Heart right ventricle (tissue), 16 donors: ENCODE measurements at regions not wholly inside any gene's neighbourhood (a gene's known extent, or its start where the extent isn't known, plus 50 kb on each side); places are given as distances from the start of the nearest gene placed in this dataset.

Source experiments
- ATAC-seq, 8 donors: fragments of 200-7000 bp; cut with Tn5 transposase; one replicate each; pipeline ENCODE4 v1.9.1; 2020; ENCODE audit warnings: mild to moderate bottlenecking in 8 of 8, moderate library complexity in 8 of 8, moderate number of reproducible peaks in 1 of 8
- DNase-seq, 2 donors: peaks; one replicate each; pipeline ENCODE4 v3.0.0-alpha.2; 2020
- H3K27ac ChIP-seq, 10 donors: fragments of 200-600 bp; sonication (generic) in 2 of 10; one replicate each; pipeline versions ENCODE4 v1.5.0 to v1.8.0; 2020 to 2022; ENCODE audit warnings: mild to moderate bottlenecking in 3 of 10
- H3K27me3 ChIP-seq, 7 donors: fragments of 200-600 bp; one replicate each; pipeline ENCODE4 v1.8.0; 2021 to 2022; ENCODE audit warnings: mild to moderate bottlenecking in 2 of 7
- H3K36me3 ChIP-seq, 9 donors: fragments of 200-600 bp; sonication (generic) in 1 of 9; one replicate each; pipeline versions ENCODE4 v1.5.0 to v1.8.0; 2020 to 2022; ENCODE audit warnings: mild to moderate bottlenecking in 2 of 9
- H3K4me1 ChIP-seq, 9 donors: fragments of 200-600 bp; sonication (generic) in 1 of 9; one replicate each; pipeline versions ENCODE4 v1.5.0 to v1.8.0; 2020 to 2022; ENCODE audit warnings: mild to moderate bottlenecking in 4 of 9
- H3K4me3 ChIP-seq, 10 donors: fragments of 200-600 bp; sonication (generic) in 2 of 10; one replicate each; pipeline versions ENCODE4 v1.5.0 to v1.8.0; 2020 to 2022; ENCODE audit warnings: mild to moderate bottlenecking in 7 of 10, moderate library complexity in 2 of 10
- H3K9me3 ChIP-seq, 11 donors: fragments of 200-600 bp in 10 of 11; sonication (generic) in 2 of 11; one replicate each; pipeline versions ENCODE4 v1.5.0 to v1.8.0; 2013 to 2022; ENCODE audit warnings: mild to moderate bottlenecking in 2 of 11, control low read depth in 1 of 11, moderate library complexity in 1 of 11
- CTCF ChIP-seq, 9 donors: fragments of 200-600 bp; sonication (generic) in 2 of 9; IDR thresholded peaks; one replicate each; pipeline versions ENCODE4 v1.5.0 to v1.8.0; 2021 to 2022; ENCODE audit warnings: antibody characterized with exemption in 9 of 9, mild to moderate bottlenecking in 5 of 9, moderate library complexity in 1 of 9
- WGBS, 2 donors: extraction: QIAGEN DNeasy Blood & Tissue Kit; methylation state at CpG; one replicate each; pipeline ENCODE4 v1.1.7; 2013; ENCODE audit warnings: inconsistent platforms in 1 of 2; 5-methylcytosine and 5-hydroxymethylcytosine counted together
- intact Hi-C, 10 donors: fragments of 100-400 bp; cut with DNase I; formaldehyde crosslinking; loops; one replicate each; pipeline versions ENCODE4 v1.11.1 to v1.14.2; 2022
- donor health status: Arrhythmogenic right ventricular cardiomyopathy.
- donor health status: ischemic (EF 13 %, LVEDD 7.1; RV severe dilation, severe dysfunction).
- donor health status: healthy with polysubstance abuse.
- donor health status: DM: no; HTN: yes; CAD: no.
- donor health status: DM: no; HTN: no; CAD: no.
- donor health status: ischemic (EF 25% LVEDD 6.9; RV normal size, moderate dysfunction).
- donor health status: ischemic (EF 25% LVEDD 5.7; RV mildly dilated, moderate dysfunction).
- donor health status: healthy.
- donor health status: DM: yes; HTN: yes; CAD: no.
- donor health status: Ischemic cardiomyopathy.
- donor health status: ischemic (EF 35%, LVEDD 5.7; RV mildly dilated, moderate dysfunction).
- donor health status: nonischemic (EF 11% LVEDD 7.7; RV severe dilation, severe dysfunction).
- donor health status: DM: yes; HTN: yes; CAD: no.
- donor health status: PGD.
- donor health status: ischemic (EF 29% LVEDD 5.4; RV normal size, mild dysfunction).
- donor health status: nonischemic (EF 23%, LVEDD 6.1; RV moderate dilation, normal function).

DNA sequence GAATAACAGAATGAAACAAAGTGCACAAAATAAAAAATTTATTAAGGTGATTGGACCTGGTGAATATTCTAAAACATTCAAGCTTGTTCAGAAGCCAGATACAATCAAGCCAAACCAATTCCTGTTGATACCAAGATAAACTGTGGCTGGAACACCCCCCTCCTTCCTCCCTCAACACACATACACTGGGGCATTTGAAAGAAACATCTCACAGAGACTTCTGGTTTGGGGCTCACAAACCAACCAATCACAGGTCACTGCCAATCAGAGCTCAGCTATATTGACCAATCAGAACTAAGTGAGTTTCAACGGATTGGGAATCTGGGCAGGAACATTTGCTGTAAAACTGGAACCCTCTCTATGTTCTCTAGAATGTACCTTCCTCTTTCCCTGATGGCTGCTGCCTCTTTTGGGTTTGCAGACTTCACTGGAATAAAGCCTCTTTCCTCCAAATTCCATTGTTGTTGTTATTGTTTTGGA is 340.6 kb upstream of the GOLIM4 start:
- intact Hi-C loops, result no loop called here
- H3K27ac ChIP-seq, result no peak overlapping the region
- 74 to 82% methylated on average over 1 of the region's 1 CpG for WGBS, 2 donors
- no peaks in the 10 kb centered on the region for H3K9me3 ChIP-seq
- no peaks in the 10 kb centered on the region for H3K4me1 ChIP-seq
- TF ChIP-seq CTCF (IDR thresholded peaks at IDR 0.05), result no peak
- H3K27me3 ChIP-seq, result no peaks in the 10 kb centered on the region
- ATAC-seq (no peak), DNase-seq (no peak)
- H3K36me3 ChIP-seq, result no peaks in the 10 kb centered on the region
- no peak overlapping the region for H3K4me3 ChIP-seq

- H3K36me3 ChIP-seq, result no peaks in the 10 kb centered on the region
- H3K4me1 ChIP-seq, result no peaks in the 10 kb centered on the region
- H3K27me3 ChIP-seq, result no peaks in the 10 kb centered on the region
- TF ChIP-seq CTCF (IDR thresholded peaks at IDR 0.05), result no peak
- no peak for ATAC-seq
- intact Hi-C loops, result no loop called here
- H3K27ac ChIP-seq, result no peak overlapping the region
- WGBS, 2 donors, result 65 to 73% methylated on average over 2 of the region's 2 CpGs
- DNase-seq, result no peak
- no peak overlapping the region for H3K4me3 ChIP-seq
- no peaks in the 10 kb centered on the region for H3K9me3 ChIP-seq
Measured at GRCh38 chr3:168431491-168431890, 335.8 kb upstream of the GOLIM4 start.

- Histone ChIP-seq H3K4me1 (no peaks in the 10 kb centered on the region), H3K9me3 (no peaks in the 10 kb centered on the region), H3K36me3 (no peaks in the 10 kb centered on the region), H3K27ac (no peak overlapping the region), H3K27me3 (no peaks in the 10 kb centered on the region), H3K4me3 (no peak overlapping the region)
- no peak for TF ChIP-seq CTCF (IDR thresholded peaks at IDR 0.05)
- ATAC-seq, result no peak
- intact Hi-C loops, result no loop called here
- WGBS, 2 donors, result 22 to 31% methylated on average over 1 of the region's 1 CpG
- no peak for DNase-seq
Measured at GRCh38 chr3:168427835-168428475, 332.2 kb upstream of the GOLIM4 start.

DNA sequence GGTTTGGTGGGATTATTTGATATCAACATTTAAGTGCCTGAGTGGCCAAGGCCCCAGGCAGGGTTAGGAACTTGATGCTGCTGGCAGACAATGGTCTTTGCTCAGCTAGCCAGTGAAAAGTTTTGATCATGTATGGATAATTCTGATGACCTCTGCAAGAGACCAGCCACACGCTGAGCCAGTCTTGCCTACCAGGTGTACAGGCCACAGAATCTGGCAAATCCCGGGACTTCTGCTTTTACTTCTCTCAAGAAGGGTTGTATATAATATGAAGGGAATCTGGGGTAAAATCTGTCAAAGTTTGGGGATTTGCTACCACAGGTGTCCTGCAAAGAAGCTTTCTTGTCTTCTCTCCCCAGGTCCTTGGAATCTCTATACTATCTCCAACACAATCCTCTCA is 331.4 kb upstream of the GOLIM4 start:
- Histone ChIP-seq H3K4me1 (no peaks in the 10 kb centered on the region), H3K27me3 (no peaks in the 10 kb centered on the region), H3K27ac (no peak overlapping the region), H3K36me3 (no peaks in the 10 kb centered on the region), H3K4me3 (no peak overlapping the region), H3K9me3 (no peaks in the 10 kb centered on the region)
- intact Hi-C loops, result no loop called here
- WGBS, 2 donors, result 85 to 92% methylated on average over 2 of the region's 2 CpGs
- DNase-seq, result no peak
- ATAC-seq, result no peak
- no peak for TF ChIP-seq CTCF (IDR thresholded peaks at IDR 0.05)
